GM12892 (cell line): ENCODE measurements at regions not wholly inside any gene's neighbourhood (a gene's known extent, or its start where the extent isn't known, plus 50 kb on each side); places are given as distances from the start of the nearest gene placed in this dataset.
"Not testable (repeated sequence)": the region's sequence is repeated elsewhere in the genome, so short reads cannot be mapped to it uniquely, and the experiment has no call there.

Experiments
- POLR2A ChIP-seq: IDR thresholded peaks from 2 replicates; pipeline ENCODE4 v1.6.1; 2011; ENCODE audit warnings: low read depth, low read length, control low read depth
- TAF1 ChIP-seq: IDR thresholded peaks from 2 replicates; pipeline ENCODE4 v1.6.1; 2011; ENCODE audit warnings: low read depth, mild to moderate bottlenecking, control low read depth, low read length, borderline replicate concordance

- TF ChIP-seq TAF1, POLR2A: not testable (repeated sequence)
These were observed 163.8 kb upstream of the FRG2C start for GRCh38 chr3:75500357-75500756.
